A549 (cell line): ENCODE measurements at regions not wholly inside any gene's neighbourhood (a gene's known extent, or its start where the extent isn't known, plus 50 kb on each side); places are given as distances from the start of the nearest gene placed in this dataset.
"Not testable (repeated sequence)": the region's sequence is repeated elsewhere in the genome, so short reads cannot be mapped to it uniquely, and the experiment has no call there.

Experiments used
- CHD2 ChIP-seq: fragments of 150-350 bp; IDR thresholded peaks from 2 replicates; pipeline ENCODE4 v1.6.1; 2014; ENCODE audit warnings: low read length; ENCODE audit not compliant: partially characterized antibody
- CHD4 ChIP-seq: fragments of 200-600 bp; sonication (generic); IDR thresholded peaks from 2 replicates; pipeline ENCODE4 v1.6.1; 2016; ENCODE audit warnings: antibody characterized with exemption, mild to moderate bottlenecking, borderline replicate concordance
- CTCF ChIP-seq: fragments of >200 bp; sonication (Bioruptor Twin); formaldehyde crosslinking; IDR thresholded peaks from 3 replicates; pipeline ENCODE4 v1.5.1; 2016
- FOSB ChIP-seq: fragments of 250-450 bp; sonication (Bioruptor Pico); IDR thresholded peaks from 2 replicates; pipeline ENCODE4 v1.5.0; 2020; ENCODE audit warnings: mild to moderate bottlenecking, moderate library complexity
- HDAC2 ChIP-seq: fragments of 200-600 bp; sonication (generic); IDR thresholded peaks from 2 replicates; pipeline ENCODE4 v1.6.1; 2016
- MAZ ChIP-seq: fragments of 150-350 bp; IDR thresholded peaks from 2 replicates; pipeline ENCODE4 v1.6.1; 2014; ENCODE audit warnings: antibody characterized with exemption, low read depth, low read length, borderline replicate concordance
- NPAS2 ChIP-seq: fragments of 250-450 bp; sonication (Bioruptor Pico); IDR thresholded peaks from 2 replicates; pipeline ENCODE4 v1.8.0; 2022; ENCODE audit warnings: mild to moderate bottlenecking, moderate library complexity, borderline replicate concordance
- PBX3 ChIP-seq: IDR thresholded peaks from 2 replicates; pipeline ENCODE4 v1.6.1; 2012
- POLR2A ChIP-seq: IDR thresholded peaks from 2 replicates; pipeline ENCODE4 v1.6.1; 2012; ENCODE audit warnings: mild to moderate bottlenecking, low read length
- POLR2AphosphoS2 ChIP-seq: conservative IDR thresholded peaks from 2 replicates; pipeline ENCODE4 v1.6.1; 2012; ENCODE audit warnings: low read length, improper control_type of control experiment, inconsistent platforms
- RAD21 ChIP-seq, 2 experiments: fragments of >200 bp in 1 of 2; sonication (Bioruptor Twin) in 1 of 2; formaldehyde crosslinking in 1 of 2; IDR thresholded peaks in 1 of 2; conservative IDR thresholded peaks in 1 of 2; 2 replicates in 1 of 2; 3 replicates in 1 of 2; pipeline ENCODE4 v1.6.1; 2012 to 2018; ENCODE audit warnings: inconsistent platforms in 1 of 2
- USF2 ChIP-seq: fragments of 450-650 bp; IDR thresholded peaks from 2 replicates; pipeline ENCODE4 v1.6.1; 2014; ENCODE audit warnings: antibody characterized with exemption
- TF ChIP-seq, protein P1 (sequence below): fragments of 200-600 bp; sonication (generic); IDR thresholded peaks from 2 replicates; pipeline ENCODE4 v1.6.1; 2016; ENCODE audit warnings: antibody characterized with exemption, mild to moderate bottlenecking, moderate library complexity

DNA sequence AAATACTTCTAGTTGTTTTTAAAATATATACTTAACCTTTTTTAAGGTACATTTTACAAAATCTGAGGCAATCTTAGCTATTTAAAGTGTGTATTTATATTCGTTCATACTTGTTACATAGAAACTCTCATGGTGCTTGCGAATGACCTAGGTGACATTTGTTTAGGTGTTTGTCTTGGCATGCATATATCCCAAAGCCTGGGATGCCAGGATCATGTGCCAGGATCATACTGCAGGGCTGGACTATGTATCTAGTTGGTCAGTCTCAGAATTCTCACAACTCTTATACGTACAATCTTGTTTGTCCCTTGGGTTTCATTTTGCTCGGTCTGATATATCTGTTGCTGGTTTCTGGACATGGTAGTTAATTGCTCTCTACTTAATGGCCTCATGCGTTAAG is 109.9 kb upstream of the WIPF3 start:
- not testable (repeated sequence) for TF ChIP-seq MAZ; CTCF; NPAS2; POLR2AphosphoS2; PBX3; USF2; CHD4; RAD21 (conservative IDR thresholded peaks at IDR 0.05 in 1 of 2, IDR thresholded peaks at IDR 0.05 in 1 of 2); CHD2; FOSB; HDAC2; POLR2A
- TF ChIP-seq, protein P1, sequence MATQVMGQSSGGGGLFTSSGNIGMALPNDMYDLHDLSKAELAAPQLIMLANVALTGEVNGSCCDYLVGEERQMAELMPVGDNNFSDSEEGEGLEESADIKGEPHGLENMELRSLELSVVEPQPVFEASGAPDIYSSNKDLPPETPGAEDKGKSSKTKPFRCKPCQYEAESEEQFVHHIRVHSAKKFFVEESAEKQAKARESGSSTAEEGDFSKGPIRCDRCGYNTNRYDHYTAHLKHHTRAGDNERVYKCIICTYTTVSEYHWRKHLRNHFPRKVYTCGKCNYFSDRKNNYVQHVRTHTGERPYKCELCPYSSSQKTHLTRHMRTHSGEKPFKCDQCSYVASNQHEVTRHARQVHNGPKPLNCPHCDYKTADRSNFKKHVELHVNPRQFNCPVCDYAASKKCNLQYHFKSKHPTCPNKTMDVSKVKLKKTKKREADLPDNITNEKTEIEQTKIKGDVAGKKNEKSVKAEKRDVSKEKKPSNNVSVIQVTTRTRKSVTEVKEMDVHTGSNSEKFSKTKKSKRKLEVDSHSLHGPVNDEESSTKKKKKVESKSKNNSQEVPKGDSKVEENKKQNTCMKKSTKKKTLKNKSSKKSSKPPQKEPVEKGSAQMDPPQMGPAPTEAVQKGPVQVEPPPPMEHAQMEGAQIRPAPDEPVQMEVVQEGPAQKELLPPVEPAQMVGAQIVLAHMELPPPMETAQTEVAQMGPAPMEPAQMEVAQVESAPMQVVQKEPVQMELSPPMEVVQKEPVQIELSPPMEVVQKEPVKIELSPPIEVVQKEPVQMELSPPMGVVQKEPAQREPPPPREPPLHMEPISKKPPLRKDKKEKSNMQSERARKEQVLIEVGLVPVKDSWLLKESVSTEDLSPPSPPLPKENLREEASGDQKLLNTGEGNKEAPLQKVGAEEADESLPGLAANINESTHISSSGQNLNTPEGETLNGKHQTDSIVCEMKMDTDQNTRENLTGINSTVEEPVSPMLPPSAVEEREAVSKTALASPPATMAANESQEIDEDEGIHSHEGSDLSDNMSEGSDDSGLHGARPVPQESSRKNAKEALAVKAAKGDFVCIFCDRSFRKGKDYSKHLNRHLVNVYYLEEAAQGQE = not testable (repeated sequence)
